Keratinocyte (primary cell): ENCODE measurements at regions not wholly inside any gene's neighbourhood (a gene's known extent, or its start where the extent isn't known, plus 50 kb on each side); places are given as distances from the start of the nearest gene placed in this dataset.

Source experiments
- DNase-seq: peaks from one replicate; pipeline ENCODE4 v3.0.0-alpha.2; 2011; ENCODE audit warnings: low read depth, missing footprints, low spot score
- FAIRE-seq: peaks from 2 replicates; lab custom pipeline; 2011; peaks lifted over from hg19 to GRCh38; lab: Jason Lieb, UNC
- H2AFZ ChIP-seq: 2 replicates; pipeline ENCODE4 v1.6.0; 2012; ENCODE audit warnings: low read length, control low read depth, inconsistent platforms; ENCODE audit not compliant: control insufficient read depth
- H3K27ac ChIP-seq: 2 replicates; pipeline ENCODE4 v1.5.1; 2011; ENCODE audit warnings: low read length; ENCODE audit not compliant: control insufficient read depth, insufficient read depth
- H3K27me3 ChIP-seq: 3 replicates; pipeline ENCODE4 v1.6.0; 2011; ENCODE audit warnings: low read length; ENCODE audit not compliant: control insufficient read depth, insufficient read depth; ENCODE audit errors: extremely low read depth
- H3K36me3 ChIP-seq, 2 experiments: 2 replicates in 1 of 2; 3 replicates in 1 of 2; pipeline ENCODE4 v1.5.1; 2011; ENCODE audit warnings: low read length in 2 of 2, mild to moderate bottlenecking in 1 of 2; ENCODE audit not compliant: control insufficient read depth in 2 of 2, insufficient read depth in 2 of 2; ENCODE audit errors: extremely low read depth in 1 of 2
- H3K4me1 ChIP-seq: 3 replicates; pipeline ENCODE4 v1.5.1; 2011; ENCODE audit warnings: low read length; ENCODE audit not compliant: control insufficient read depth, insufficient read depth; ENCODE audit errors: extremely low read depth
- H3K4me2 ChIP-seq: 3 replicates; pipeline ENCODE4 v1.6.0; 2011; ENCODE audit warnings: low read depth, low read length; ENCODE audit not compliant: control insufficient read depth, insufficient read depth; ENCODE audit errors: extremely low read depth
- H3K4me3 ChIP-seq, 3 experiments: fragments of 200-600 bp in 1 of 3; sonication (generic) in 1 of 3; 2 replicates in 2 of 3; 3 replicates in 1 of 3; pipeline ENCODE4 v1.5.1; 2011 to 2016; ENCODE audit warnings: low read length in 3 of 3, mild to moderate bottlenecking in 3 of 3, control low read depth in 2 of 3, inconsistent platforms in 1 of 3, low read depth in 1 of 3, mixed read lengths in 1 of 3, mixed run types in 1 of 3, moderate library complexity in 1 of 3; ENCODE audit not compliant: control insufficient read depth in 2 of 3, insufficient read depth in 2 of 3; ENCODE audit errors: extremely low read depth in 1 of 3
- H3K79me2 ChIP-seq: 2 replicates; pipeline ENCODE4 v1.6.0; 2012; ENCODE audit warnings: low read length; ENCODE audit not compliant: control insufficient read depth, insufficient read depth
- H3K9ac ChIP-seq: 3 replicates; pipeline ENCODE4 v1.6.0; 2011; ENCODE audit warnings: low read length; ENCODE audit not compliant: control insufficient read depth, insufficient read depth; ENCODE audit errors: extremely low read depth
- H3K9me1 ChIP-seq: 3 replicates; pipeline ENCODE4 v1.6.0; 2011; ENCODE audit warnings: low read length; ENCODE audit not compliant: control insufficient read depth, insufficient read depth; ENCODE audit errors: extremely low read depth
- H3K9me3 ChIP-seq: 2 replicates; pipeline ENCODE4 v1.5.1; 2012; ENCODE audit warnings: low read depth, low read length; ENCODE audit not compliant: control insufficient read depth
- H4K20me1 ChIP-seq: 3 replicates; pipeline ENCODE4 v1.6.0; 2011; ENCODE audit warnings: low read length; ENCODE audit not compliant: control insufficient read depth, insufficient read depth; ENCODE audit errors: extremely low read depth
- CTCF ChIP-seq, 3 experiments: IDR thresholded peaks in 1 of 3; conservative IDR thresholded peaks in 1 of 3; optimal IDR thresholded peaks in 1 of 3; 2 replicates in 2 of 3; 3 replicates in 1 of 3; pipeline versions ENCODE3 to v1.5.1; 2011; ENCODE audit warnings: low read length in 3 of 3, mild to moderate bottlenecking in 3 of 3, moderate library complexity in 2 of 3, control low read depth in 1 of 3, inconsistent platforms in 1 of 3; ENCODE audit not compliant: insufficient read depth in 2 of 3; ENCODE audit errors: extremely low read depth in 1 of 3
- EZH2 ChIP-seq: IDR thresholded peaks from one replicate; pipeline ENCODE4 v1.6.1; 2012; ENCODE audit warnings: inconsistent platforms, mild to moderate bottlenecking, low read length, moderate library complexity
- dilution Hi-C: fragments of 300-500 bp; cut with MboI; formaldehyde crosslinking; loops from one replicate; pipeline ENCODE4 v1.7.0; 2020; ENCODE audit warnings: low sequenced_read_pairs; ENCODE audit not compliant: extremely low pct_ligation_motif_present

GRCh38 chr2:150937030-150937429, 324.6 kb downstream of the RBM43 start:
- no peak for DNase-seq
- dilution Hi-C loops: no loop called here

GRCh38 chr2:150931451-150931850, 330.2 kb downstream of the RBM43 start:
- dilution Hi-C loops: no loop called here
- Histone ChIP-seq H3K4me1 (no peaks in the 10 kb centered on the region), H3K36me3 (no peaks in the 10 kb centered on the region), H4K20me1 (no peaks in the 10 kb centered on the region), H3K4me2 (no peak overlapping the region), H3K4me3 (no peak overlapping the region), H3K27me3 (no peaks in the 10 kb centered on the region), H3K79me2 (no peaks in the 10 kb centered on the region), H3K9me3 (no peaks in the 10 kb centered on the region), H3K27ac (no peak overlapping the region), H3K9ac (no peak overlapping the region), H3K9me1 (no peaks in the 10 kb centered on the region), H2AFZ (no peak overlapping the region)
- FAIRE-seq: no peak
- TF ChIP-seq CTCF (optimal IDR thresholded peaks at IDR 0.05 in 1 of 3, IDR thresholded peaks at IDR 0.05 in 1 of 3, conservative IDR thresholded peaks at IDR 0.05 in 1 of 3; ENCODE audit: extremely low read depth in 1 of 3, insufficient read depth in 2 of 3, low read length in 3 of 3) (no peak), EZH2 (no peak)
- DNase-seq: no peak

More at GRCh38 chr2:150937030-150937429, 324.6 kb downstream of the RBM43 start:
- Histone ChIP-seq H3K9me1 (no peaks in the 10 kb centered on the region), H3K9me3 (no peaks in the 10 kb centered on the region), H3K4me2 (no peak overlapping the region), H3K4me3 (no peak overlapping the region), H3K4me1 (no peaks in the 10 kb centered on the region), H3K27ac (no peak overlapping the region), H3K79me2 (no peaks in the 10 kb centered on the region), H3K36me3 (no peaks in the 10 kb centered on the region), H2AFZ (no peak overlapping the region), H3K9ac (no peak overlapping the region), H4K20me1 (no peaks in the 10 kb centered on the region), H3K27me3 (no peaks in the 10 kb centered on the region)
- TF ChIP-seq CTCF (optimal IDR thresholded peaks at IDR 0.05 in 1 of 3, IDR thresholded peaks at IDR 0.05 in 1 of 3, conservative IDR thresholded peaks at IDR 0.05 in 1 of 3; ENCODE audit: extremely low read depth in 1 of 3, insufficient read depth in 2 of 3, low read length in 3 of 3) (no peak), EZH2 (no peak)
- no peak for FAIRE-seq
